Panc1 (cell line): ENCODE measurements at regions not wholly inside any gene's neighbourhood (a gene's known extent, or its start where the extent isn't known, plus 50 kb on each side); places are given as distances from the start of the nearest gene placed in this dataset.

ENCODE experiments used
- TF ChIP-seq, protein P1 (sequence below): fragments of 450-650 bp; IDR thresholded peaks from 2 replicates; pipeline ENCODE4 v1.5.1; 2017; ENCODE audit warnings: mild to moderate bottlenecking
- TF ChIP-seq, protein P2 (sequence below), 2 experiments: IDR thresholded peaks; 2 replicates each; pipeline ENCODE4 v1.6.1; 2011 to 2012; ENCODE audit warnings: low read depth in 2 of 2, control low read depth in 1 of 2, low read length in 1 of 2, mild to moderate bottlenecking in 1 of 2, moderate library complexity in 1 of 2; ENCODE audit not compliant: insufficient read depth in 1 of 2

DNA sequence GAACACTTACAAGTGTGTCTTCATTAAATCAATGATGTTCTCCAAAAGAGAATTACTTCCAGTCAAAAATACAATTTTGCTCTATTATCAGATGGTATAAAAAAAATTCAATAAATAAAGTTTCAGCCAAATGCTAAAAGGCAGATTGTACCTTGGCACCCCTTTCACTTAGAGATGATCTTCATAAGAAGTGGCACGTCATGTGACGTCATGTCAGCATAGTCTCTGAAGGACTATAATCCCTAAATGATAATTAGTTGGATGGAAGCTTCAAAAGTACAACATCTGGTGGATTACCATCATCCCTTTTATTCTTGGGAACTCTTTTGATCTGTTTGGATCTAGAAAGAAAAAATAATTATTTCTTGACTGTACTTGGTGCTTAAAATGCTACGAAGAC is 335.5 kb upstream of the EDNRB start:
- TF ChIP-seq, protein P1, sequence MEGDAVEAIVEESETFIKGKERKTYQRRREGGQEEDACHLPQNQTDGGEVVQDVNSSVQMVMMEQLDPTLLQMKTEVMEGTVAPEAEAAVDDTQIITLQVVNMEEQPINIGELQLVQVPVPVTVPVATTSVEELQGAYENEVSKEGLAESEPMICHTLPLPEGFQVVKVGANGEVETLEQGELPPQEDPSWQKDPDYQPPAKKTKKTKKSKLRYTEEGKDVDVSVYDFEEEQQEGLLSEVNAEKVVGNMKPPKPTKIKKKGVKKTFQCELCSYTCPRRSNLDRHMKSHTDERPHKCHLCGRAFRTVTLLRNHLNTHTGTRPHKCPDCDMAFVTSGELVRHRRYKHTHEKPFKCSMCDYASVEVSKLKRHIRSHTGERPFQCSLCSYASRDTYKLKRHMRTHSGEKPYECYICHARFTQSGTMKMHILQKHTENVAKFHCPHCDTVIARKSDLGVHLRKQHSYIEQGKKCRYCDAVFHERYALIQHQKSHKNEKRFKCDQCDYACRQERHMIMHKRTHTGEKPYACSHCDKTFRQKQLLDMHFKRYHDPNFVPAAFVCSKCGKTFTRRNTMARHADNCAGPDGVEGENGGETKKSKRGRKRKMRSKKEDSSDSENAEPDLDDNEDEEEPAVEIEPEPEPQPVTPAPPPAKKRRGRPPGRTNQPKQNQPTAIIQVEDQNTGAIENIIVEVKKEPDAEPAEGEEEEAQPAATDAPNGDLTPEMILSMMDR = no peak
- TF ChIP-seq, protein P2, sequence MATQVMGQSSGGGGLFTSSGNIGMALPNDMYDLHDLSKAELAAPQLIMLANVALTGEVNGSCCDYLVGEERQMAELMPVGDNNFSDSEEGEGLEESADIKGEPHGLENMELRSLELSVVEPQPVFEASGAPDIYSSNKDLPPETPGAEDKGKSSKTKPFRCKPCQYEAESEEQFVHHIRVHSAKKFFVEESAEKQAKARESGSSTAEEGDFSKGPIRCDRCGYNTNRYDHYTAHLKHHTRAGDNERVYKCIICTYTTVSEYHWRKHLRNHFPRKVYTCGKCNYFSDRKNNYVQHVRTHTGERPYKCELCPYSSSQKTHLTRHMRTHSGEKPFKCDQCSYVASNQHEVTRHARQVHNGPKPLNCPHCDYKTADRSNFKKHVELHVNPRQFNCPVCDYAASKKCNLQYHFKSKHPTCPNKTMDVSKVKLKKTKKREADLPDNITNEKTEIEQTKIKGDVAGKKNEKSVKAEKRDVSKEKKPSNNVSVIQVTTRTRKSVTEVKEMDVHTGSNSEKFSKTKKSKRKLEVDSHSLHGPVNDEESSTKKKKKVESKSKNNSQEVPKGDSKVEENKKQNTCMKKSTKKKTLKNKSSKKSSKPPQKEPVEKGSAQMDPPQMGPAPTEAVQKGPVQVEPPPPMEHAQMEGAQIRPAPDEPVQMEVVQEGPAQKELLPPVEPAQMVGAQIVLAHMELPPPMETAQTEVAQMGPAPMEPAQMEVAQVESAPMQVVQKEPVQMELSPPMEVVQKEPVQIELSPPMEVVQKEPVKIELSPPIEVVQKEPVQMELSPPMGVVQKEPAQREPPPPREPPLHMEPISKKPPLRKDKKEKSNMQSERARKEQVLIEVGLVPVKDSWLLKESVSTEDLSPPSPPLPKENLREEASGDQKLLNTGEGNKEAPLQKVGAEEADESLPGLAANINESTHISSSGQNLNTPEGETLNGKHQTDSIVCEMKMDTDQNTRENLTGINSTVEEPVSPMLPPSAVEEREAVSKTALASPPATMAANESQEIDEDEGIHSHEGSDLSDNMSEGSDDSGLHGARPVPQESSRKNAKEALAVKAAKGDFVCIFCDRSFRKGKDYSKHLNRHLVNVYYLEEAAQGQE (IDR thresholded peaks at IDR 0.05; ENCODE audit: insufficient read depth in 1 of 2, low read depth in 2 of 2, low read length in 1 of 2) = no peak
